ENCODE measurements at regions not wholly inside any gene's neighbourhood (a gene's known extent, or its start where the extent isn't known, plus 50 kb on each side); places are given as distances from the start of the nearest gene placed in this dataset.

DNA sequence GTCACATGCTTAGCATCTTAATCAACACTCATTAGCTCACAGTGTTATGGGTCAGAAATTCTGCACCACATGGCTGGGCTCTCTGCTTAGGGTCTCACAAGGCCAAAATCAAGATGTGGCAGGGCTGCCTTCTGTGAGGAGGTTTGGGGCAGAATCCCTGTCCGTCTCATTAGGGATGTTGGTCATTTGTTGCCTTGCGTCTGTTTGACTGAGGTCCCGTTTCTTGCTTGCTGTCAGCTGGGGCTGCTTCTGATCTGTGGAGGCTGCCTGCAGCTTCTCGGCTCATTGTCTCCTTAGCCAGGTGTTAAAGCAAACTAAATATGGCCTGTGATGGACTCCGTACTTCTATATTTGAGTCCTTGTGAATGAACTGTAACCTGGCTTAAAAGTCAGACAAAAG is 146.5 kb downstream of the NDUFA10 start:
- H3K9me3 ChIP-seq: peaks cover 0 to 8% (median 0%) of the 10 kb centered on the region in 12 donors
- DNase-seq (no peak), ATAC-seq (no peak)
- intact Hi-C loops (cut with DNase I): no loop called here
- H3K4me1 ChIP-seq: peaks cover 0 to 8% (median 0%) of the 10 kb centered on the region in 12 donors
- 88 to 93% (median 90%) methylated on average over 5 of the region's 5 CpGs for WGBS, 4 donors
- peaks cover 0 to 17% (median 0%) of the 10 kb centered on the region in 9 donors for H3K27me3 ChIP-seq
- TF ChIP-seq, protein P1, sequence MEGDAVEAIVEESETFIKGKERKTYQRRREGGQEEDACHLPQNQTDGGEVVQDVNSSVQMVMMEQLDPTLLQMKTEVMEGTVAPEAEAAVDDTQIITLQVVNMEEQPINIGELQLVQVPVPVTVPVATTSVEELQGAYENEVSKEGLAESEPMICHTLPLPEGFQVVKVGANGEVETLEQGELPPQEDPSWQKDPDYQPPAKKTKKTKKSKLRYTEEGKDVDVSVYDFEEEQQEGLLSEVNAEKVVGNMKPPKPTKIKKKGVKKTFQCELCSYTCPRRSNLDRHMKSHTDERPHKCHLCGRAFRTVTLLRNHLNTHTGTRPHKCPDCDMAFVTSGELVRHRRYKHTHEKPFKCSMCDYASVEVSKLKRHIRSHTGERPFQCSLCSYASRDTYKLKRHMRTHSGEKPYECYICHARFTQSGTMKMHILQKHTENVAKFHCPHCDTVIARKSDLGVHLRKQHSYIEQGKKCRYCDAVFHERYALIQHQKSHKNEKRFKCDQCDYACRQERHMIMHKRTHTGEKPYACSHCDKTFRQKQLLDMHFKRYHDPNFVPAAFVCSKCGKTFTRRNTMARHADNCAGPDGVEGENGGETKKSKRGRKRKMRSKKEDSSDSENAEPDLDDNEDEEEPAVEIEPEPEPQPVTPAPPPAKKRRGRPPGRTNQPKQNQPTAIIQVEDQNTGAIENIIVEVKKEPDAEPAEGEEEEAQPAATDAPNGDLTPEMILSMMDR (IDR thresholded peaks at IDR 0.05): no peak
- no peak for TF ChIP-seq POLR2A (IDR thresholded peaks at IDR 0.05)
- no peak overlapping the region for H3K27ac ChIP-seq
- H3K36me3 ChIP-seq: no peaks in the 10 kb centered on the region
- no peak overlapping the region for H3K4me3 ChIP-seq

DNA sequence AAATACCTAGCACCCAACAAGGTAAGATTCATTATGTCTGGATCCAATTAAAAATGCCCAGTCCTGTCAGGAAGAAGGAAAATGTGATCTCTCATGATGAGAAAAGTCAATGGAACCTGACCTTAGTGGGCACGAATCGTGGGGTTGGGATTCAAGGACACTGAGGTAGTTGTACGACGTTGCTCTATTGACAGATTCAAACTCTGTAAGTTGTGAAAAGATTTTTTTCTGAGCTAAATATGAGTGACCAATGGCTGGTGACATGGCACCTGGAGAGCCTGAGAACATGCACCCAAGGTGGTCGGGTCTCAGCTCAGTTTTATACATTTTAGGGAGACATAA is 148.2 kb downstream of the NDUFA10 start:
- Histone ChIP-seq H3K4me1 (peaks cover 0 to 6% (median 0%) of the 10 kb centered on the region in 12 donors), H3K9me3 (peaks cover 0 to 7% (median 0%) of the 10 kb centered on the region in 12 donors), H3K4me3 (no peak overlapping the region), H3K27ac (no peak overlapping the region), H3K36me3 (no peaks in the 10 kb centered on the region), H3K27me3 (peaks cover 0 to 17% (median 0%) of the 10 kb centered on the region in 9 donors)
- DNase-seq (no peak), ATAC-seq (no peak)
- TF ChIP-seq POLR2A (IDR thresholded peaks at IDR 0.05): no peak
- TF ChIP-seq, protein P1 (IDR thresholded peaks at IDR 0.05): no peak
- intact Hi-C loops (cut with DNase I): no loop called here
- 84 to 95% (median 93%) methylated on average over 5 of the region's 5 CpGs for WGBS, 4 donors

DNA sequence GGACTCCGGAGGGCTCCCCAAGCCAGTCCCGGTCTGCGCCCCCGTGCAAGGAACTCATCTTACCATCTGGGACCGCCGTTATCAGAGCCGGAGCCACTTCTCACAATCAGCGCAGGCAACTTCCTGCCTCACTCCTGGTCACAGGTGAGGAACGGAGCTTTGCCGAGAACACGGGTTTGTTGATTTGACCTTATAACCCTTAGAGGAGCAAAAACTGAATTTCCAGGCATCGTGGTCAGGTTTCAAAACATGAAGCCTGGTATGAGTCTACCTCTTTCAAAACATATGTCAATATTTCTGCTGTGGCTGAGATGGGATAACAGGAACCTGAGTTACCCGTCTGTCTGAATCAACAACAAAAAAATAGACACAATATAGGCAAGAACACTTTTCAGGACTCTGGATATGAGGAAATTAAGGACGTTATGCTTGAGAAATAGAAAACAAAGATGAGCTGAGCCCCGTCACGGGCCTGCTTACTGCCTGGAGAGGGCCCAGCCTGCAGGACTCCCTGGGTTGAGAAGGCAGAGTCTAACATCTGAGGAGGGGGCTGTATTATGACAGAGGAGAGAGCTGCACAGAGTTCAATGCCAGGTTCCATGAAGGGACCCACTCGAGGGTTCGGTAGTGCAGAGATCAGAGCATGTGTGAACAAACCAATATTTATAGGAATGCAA is 148.7 kb downstream of the NDUFA10 start:
- peaks cover 0 to 3% (median 0%) of the 10 kb centered on the region in 12 donors for H3K4me1 ChIP-seq
- H3K9me3 ChIP-seq: peaks cover 0 to 7% (median 0%) of the 10 kb centered on the region in 12 donors
- DNase-seq: no peak
- peaks cover 0 to 17% (median 0%) of the 10 kb centered on the region in 9 donors for H3K27me3 ChIP-seq
- H3K4me3 ChIP-seq: no peak overlapping the region
- intact Hi-C loops (cut with DNase I): no loop called here
- ATAC-seq: no peak
- TF ChIP-seq POLR2A (IDR thresholded peaks at IDR 0.05): no peak
- TF ChIP-seq, protein P1 (IDR thresholded peaks at IDR 0.05): no peak
- H3K27ac ChIP-seq: no peak overlapping the region
- H3K36me3 ChIP-seq: no peaks in the 10 kb centered on the region
- WGBS, 4 donors: 69 to 77% (median 73%) methylated on average over 18 of the region's 18 CpGs

- TF ChIP-seq, protein P1 (IDR thresholded peaks at IDR 0.05): no peak
- Histone ChIP-seq H3K4me1 (no peaks in the 10 kb centered on the region), H3K4me3 (no peak overlapping the region), H3K36me3 (no peaks in the 10 kb centered on the region), H3K27me3 (peaks cover 0 to 25% (median 0%) of the 10 kb centered on the region in 9 donors), H3K27ac (no peak overlapping the region), H3K9me3 (peaks cover 0 to 5% (median 0%) of the 10 kb centered on the region in 12 donors)
- 76 to 81% (median 79%) methylated on average over 12 of the region's 12 CpGs for whole genome bisulfite sequencing, 4 donors
- intact Hi-C loops (cut with DNase I): no loop called here
- DNase-seq (no peak), ATAC-seq (no peak)
Measured at GRCh38 chr2:239874636-239875356, 150.3 kb downstream of the NDUFA10 start.
